ENCODE measurements at regions not wholly inside any gene's neighbourhood (a gene's known extent, or its start where the extent isn't known, plus 50 kb on each side); places are given as distances from the start of the nearest gene placed in this dataset.

DNA sequence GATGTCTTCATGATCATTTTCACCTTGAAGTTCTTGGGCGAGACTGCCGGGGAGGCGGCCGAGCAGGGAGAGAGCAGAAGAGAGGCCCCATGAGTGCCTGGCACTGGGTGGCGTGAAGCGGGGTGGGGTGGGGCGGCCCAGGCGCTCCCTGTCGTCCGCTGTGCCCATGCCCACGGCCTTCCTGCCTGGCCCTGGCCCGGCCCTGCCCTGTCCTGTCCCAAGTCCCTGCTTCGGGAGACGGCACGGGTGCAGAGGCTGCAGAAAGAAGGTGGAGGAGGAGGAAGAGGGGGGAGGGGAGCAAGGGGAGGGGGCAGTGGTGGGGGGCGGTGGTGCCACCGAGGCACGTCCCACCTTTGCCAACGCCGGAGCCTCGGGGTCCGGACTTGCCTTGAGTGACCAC lies 118.4 kb downstream of the PTPRS start:
- TF ChIP-seq, protein P1, sequence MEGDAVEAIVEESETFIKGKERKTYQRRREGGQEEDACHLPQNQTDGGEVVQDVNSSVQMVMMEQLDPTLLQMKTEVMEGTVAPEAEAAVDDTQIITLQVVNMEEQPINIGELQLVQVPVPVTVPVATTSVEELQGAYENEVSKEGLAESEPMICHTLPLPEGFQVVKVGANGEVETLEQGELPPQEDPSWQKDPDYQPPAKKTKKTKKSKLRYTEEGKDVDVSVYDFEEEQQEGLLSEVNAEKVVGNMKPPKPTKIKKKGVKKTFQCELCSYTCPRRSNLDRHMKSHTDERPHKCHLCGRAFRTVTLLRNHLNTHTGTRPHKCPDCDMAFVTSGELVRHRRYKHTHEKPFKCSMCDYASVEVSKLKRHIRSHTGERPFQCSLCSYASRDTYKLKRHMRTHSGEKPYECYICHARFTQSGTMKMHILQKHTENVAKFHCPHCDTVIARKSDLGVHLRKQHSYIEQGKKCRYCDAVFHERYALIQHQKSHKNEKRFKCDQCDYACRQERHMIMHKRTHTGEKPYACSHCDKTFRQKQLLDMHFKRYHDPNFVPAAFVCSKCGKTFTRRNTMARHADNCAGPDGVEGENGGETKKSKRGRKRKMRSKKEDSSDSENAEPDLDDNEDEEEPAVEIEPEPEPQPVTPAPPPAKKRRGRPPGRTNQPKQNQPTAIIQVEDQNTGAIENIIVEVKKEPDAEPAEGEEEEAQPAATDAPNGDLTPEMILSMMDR (IDR thresholded peaks at IDR 0.05) = no peak
- no peak for TF ChIP-seq EZH2 (IDR thresholded peaks at IDR 0.05; ENCODE audit: borderline replicate concordance, insufficient read depth, low read depth, low read length, poor library complexity, severe bottlenecking)
